ENCODE measurements at regions not wholly inside any gene's neighbourhood (a gene's known extent, or its start where the extent isn't known, plus 50 kb on each side); places are given as distances from the start of the nearest gene placed in this dataset.

- no peak overlapping the region for H3K9ac ChIP-seq (ENCODE audit: low read length)
- H3K27me3 ChIP-seq (ENCODE audit: insufficient read depth, low read length) = no peaks in the 10 kb centered on the region
- H3K9me2 ChIP-seq (ENCODE audit: low read depth, low read length) = no peaks in the 10 kb centered on the region
- no peak for TF ChIP-seq EZH2 (IDR thresholded peaks at IDR 0.05; ENCODE audit: borderline replicate concordance, low read length)
- no peak for TF ChIP-seq CTCF (IDR thresholded peaks at IDR 0.05; ENCODE audit: low read length)
- no peaks in the 10 kb centered on the region for H4K20me1 ChIP-seq (ENCODE audit: insufficient read depth, low read length)
- H3K36me3 ChIP-seq (ENCODE audit: insufficient read depth, low read length) = no peaks in the 10 kb centered on the region
- no peak overlapping the region for H3K4me3 ChIP-seq (ENCODE audit: low read depth, low read length, poor library complexity, severe bottlenecking)
- H3K9me3 ChIP-seq (ENCODE audit: low read length) = 0 out of 2 replicates have a peak, but pooled peaks cover 2% of the 10 kb centered on the region
- no peak overlapping the region for H2AFZ ChIP-seq (ENCODE audit: low read length)
- no peak overlapping the region for H3K27ac ChIP-seq (ENCODE audit: low read depth, low read length, poor library complexity, severe bottlenecking)
- no peaks in the 10 kb centered on the region for H3K4me1 ChIP-seq (ENCODE audit: insufficient read depth, low read length, severe bottlenecking)
- no peaks in the 10 kb centered on the region for H3K79me2 ChIP-seq (ENCODE audit: insufficient read depth, low read length)
- no peaks in the 10 kb centered on the region for H3F3A ChIP-seq (ENCODE audit: insufficient read depth, low read length)
- H3K4me2 ChIP-seq (ENCODE audit: low read length) = no peak overlapping the region
These were observed 1131.5 kb downstream of the SI start for GRCh38 chr3:163946785-163947184.

DNA sequence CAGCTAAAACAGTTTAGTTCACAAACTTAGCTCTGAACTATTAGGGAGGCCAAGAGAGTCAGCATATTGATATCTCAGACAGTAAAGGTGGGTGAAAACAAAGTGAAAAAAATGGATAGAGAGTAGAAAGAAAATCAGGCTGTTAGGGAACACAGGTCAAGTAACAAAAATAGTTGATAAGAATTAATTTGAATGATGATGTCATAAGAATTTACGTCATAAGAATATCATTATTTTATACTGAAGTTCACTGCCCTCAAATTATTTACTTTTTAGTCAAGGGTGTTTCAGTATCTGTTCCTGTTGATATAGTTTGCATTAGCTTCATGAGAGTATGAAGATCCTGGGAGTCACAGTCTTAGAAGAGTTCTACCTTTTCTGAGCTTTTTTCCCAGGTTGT, 1134.6 kb downstream of the SI start:
- no peaks in the 10 kb centered on the region for H4K20me1 ChIP-seq (ENCODE audit: insufficient read depth, low read length)
- no peaks in the 10 kb centered on the region for H3K9me2 ChIP-seq (ENCODE audit: low read depth, low read length)
- no peak overlapping the region for H2AFZ ChIP-seq (ENCODE audit: low read length)
- H3F3A ChIP-seq (ENCODE audit: insufficient read depth, low read length) = no peaks in the 10 kb centered on the region
- TF ChIP-seq EZH2 (IDR thresholded peaks at IDR 0.05; ENCODE audit: borderline replicate concordance, low read length) (no peak), CTCF (IDR thresholded peaks at IDR 0.05; ENCODE audit: low read length) (no peak)
- H3K9ac ChIP-seq (ENCODE audit: low read length) = no peak overlapping the region
- H3K4me1 ChIP-seq (ENCODE audit: insufficient read depth, low read length, severe bottlenecking) = no peaks in the 10 kb centered on the region
- 0 out of 2 replicates have a peak, but pooled peaks cover 2% of the 10 kb centered on the region for H3K9me3 ChIP-seq (ENCODE audit: low read length)
- H3K27ac ChIP-seq (ENCODE audit: low read depth, low read length, poor library complexity, severe bottlenecking) = no peak overlapping the region
- H3K4me3 ChIP-seq (ENCODE audit: low read depth, low read length, poor library complexity, severe bottlenecking) = no peak overlapping the region
- H3K79me2 ChIP-seq (ENCODE audit: insufficient read depth, low read length) = no peaks in the 10 kb centered on the region
- H3K36me3 ChIP-seq (ENCODE audit: insufficient read depth, low read length) = no peaks in the 10 kb centered on the region
- no peak overlapping the region for H3K4me2 ChIP-seq (ENCODE audit: low read length)
- H3K27me3 ChIP-seq (ENCODE audit: insufficient read depth, low read length) = no peaks in the 10 kb centered on the region

DNA sequence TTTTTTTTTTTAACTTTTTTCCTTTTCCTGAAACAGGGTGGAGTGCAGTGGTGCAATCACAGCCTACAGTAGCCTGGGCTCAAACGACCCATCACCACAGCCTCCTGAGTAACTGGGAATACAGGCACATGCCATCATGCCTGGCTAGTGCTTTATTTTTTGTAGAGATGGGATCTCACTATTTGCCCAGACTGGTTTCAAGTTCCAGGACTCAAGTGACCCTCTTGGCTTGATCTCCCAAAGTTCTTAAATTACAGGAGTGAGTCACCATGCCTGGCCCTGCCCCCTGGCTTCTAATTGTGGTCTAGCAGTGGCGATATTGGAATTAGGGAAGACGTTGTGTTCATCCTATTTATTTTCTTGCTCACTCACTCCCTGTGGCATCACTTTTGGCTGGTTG, 1138.4 kb downstream of the SI start:
- Histone ChIP-seq H3K9me3 (ENCODE audit: low read length) (0 out of 2 replicates have a peak, but pooled peaks cover 2% of the 10 kb centered on the region), H3K9ac (ENCODE audit: low read length) (no peak overlapping the region), H3K27ac (ENCODE audit: low read depth, low read length, poor library complexity, severe bottlenecking) (no peak overlapping the region), H4K20me1 (ENCODE audit: insufficient read depth, low read length) (no peaks in the 10 kb centered on the region), H3K4me2 (ENCODE audit: low read length) (no peak overlapping the region), H3K9me2 (ENCODE audit: low read depth, low read length) (no peaks in the 10 kb centered on the region), H3K27me3 (ENCODE audit: insufficient read depth, low read length) (no peaks in the 10 kb centered on the region), H3K79me2 (ENCODE audit: insufficient read depth, low read length) (no peaks in the 10 kb centered on the region), H3K4me1 (ENCODE audit: insufficient read depth, low read length, severe bottlenecking) (no peaks in the 10 kb centered on the region), H3K4me3 (ENCODE audit: low read depth, low read length, poor library complexity, severe bottlenecking) (no peak overlapping the region), H2AFZ (ENCODE audit: low read length) (no peak overlapping the region), H3K36me3 (ENCODE audit: insufficient read depth, low read length) (no peaks in the 10 kb centered on the region), H3F3A (ENCODE audit: insufficient read depth, low read length) (no peaks in the 10 kb centered on the region)
- TF ChIP-seq CTCF (IDR thresholded peaks at IDR 0.05; ENCODE audit: low read length) (no peak), EZH2 (IDR thresholded peaks at IDR 0.05; ENCODE audit: borderline replicate concordance, low read length) (no peak)
